Esophagus muscularis mucosa (tissue), 4 donors: ENCODE measurements at regions not wholly inside any gene's neighbourhood (a gene's known extent, or its start where the extent isn't known, plus 50 kb on each side); places are given as distances from the start of the nearest gene placed in this dataset.

Source experiments
- DNase-seq: peaks from one replicate; pipeline ENCODE4 v3.0.0-alpha.2; 2017; ENCODE audit errors: extremely low spot score
- H3K27ac ChIP-seq, 4 donors: fragments of 200-600 bp; sonication (generic); replicated peaks in 1 of 4; 1 replicate in 3 of 4; 2 replicates in 1 of 4; pipeline ENCODE4 v1.5.1; 2016 to 2019; ENCODE audit warnings: mild to moderate bottlenecking in 1 of 4
- H3K27me3 ChIP-seq, 4 donors: fragments of 200-600 bp; sonication (generic); one replicate each; pipeline versions ENCODE4 v1.5.1 to v1.6.0; 2016 to 2019
- H3K36me3 ChIP-seq, 4 donors: fragments of 200-600 bp; sonication (generic); one replicate each; pipeline ENCODE4 v1.5.1; 2016 to 2019
- H3K4me1 ChIP-seq, 4 donors: fragments of 200-600 bp; sonication (generic); one replicate each; pipeline ENCODE4 v1.5.1; 2016 to 2019
- H3K4me3 ChIP-seq, 4 donors: fragments of 200-600 bp; sonication (generic); 1 replicate in 2 of 4; 2 replicates in 2 of 4; pipeline ENCODE4 v1.5.1; 2016 to 2019; ENCODE audit warnings: mild to moderate bottlenecking in 4 of 4, moderate library complexity in 1 of 4
- H3K9me3 ChIP-seq, 4 donors: fragments of 200-600 bp; sonication (generic); 1 replicate in 3 of 4; 2 replicates in 1 of 4; pipeline ENCODE4 v1.5.1; 2016 to 2019
- CTCF ChIP-seq, 3 experiments: fragments of 200-600 bp in 2 of 3; fragments of 450-650 bp in 1 of 3; sonication (generic) in 2 of 3; IDR thresholded peaks; one replicate each; pipeline ENCODE4 v1.5.1; 2017 to 2019; ENCODE audit warnings: antibody characterized with exemption in 3 of 3, mild to moderate bottlenecking in 2 of 3, moderate library complexity in 1 of 3
- EP300 ChIP-seq: sonication (generic); formaldehyde crosslinking; IDR thresholded peaks from one replicate; pipeline ENCODE4 v1.6.1; 2017; ENCODE audit warnings: antibody characterized with exemption
- POLR2A ChIP-seq: fragments of 450-650 bp; IDR thresholded peaks from one replicate; pipeline ENCODE4 v1.6.1; 2017; ENCODE audit warnings: antibody characterized with exemption, moderate library complexity, mild to moderate bottlenecking, low read depth
- POLR2AphosphoS5 ChIP-seq, 2 donors: sonication (generic); formaldehyde crosslinking; IDR thresholded peaks; one replicate each; pipeline ENCODE4 v1.6.1; 2017; ENCODE audit warnings: antibody characterized with exemption in 2 of 2
- WGBS: methylation state at CpG from one replicate; pipeline ENCODE4 v1.1.5; 2018; 5-methylcytosine and 5-hydroxymethylcytosine counted together
- intact Hi-C: fragments of 100-400 bp; cut with DNase I; formaldehyde crosslinking; loops from one replicate; pipeline ENCODE4 v1.15.1; 2023

GRCh38 chr15:85988741-85989140 is 90.9 kb upstream of the AGBL1 start:
- Histone ChIP-seq H3K36me3 (no peaks in the 10 kb centered on the region), H3K27me3 (no peaks in the 10 kb centered on the region), H3K4me1 (no peaks in the 10 kb centered on the region), H3K9me3 (no peaks in the 10 kb centered on the region), H3K4me3 (no peak overlapping the region), H3K27ac (no peak overlapping the region)
- no peak for DNase-seq
- intact Hi-C loops: no loop called here
- 81% methylated on average over 5 of the region's 5 CpGs for WGBS
- no peak for TF ChIP-seq EP300
- TF ChIP-seq CTCF (IDR thresholded peaks at IDR 0.05): no peak
- TF ChIP-seq POLR2A: no peak
- TF ChIP-seq POLR2AphosphoS5 (IDR thresholded peaks at IDR 0.05): no peak

GRCh38 chr15:85992224-85992623 is 87.4 kb upstream of the AGBL1 start:
- Histone ChIP-seq H3K27ac (no peak overlapping the region), H3K9me3 (no peaks in the 10 kb centered on the region), H3K36me3 (no peaks in the 10 kb centered on the region), H3K4me3 (no peak overlapping the region), H3K27me3 (no peaks in the 10 kb centered on the region), H3K4me1 (no peaks in the 10 kb centered on the region)
- WGBS: 88% methylated on average over 3 of the region's 3 CpGs
- no peak for DNase-seq
- TF ChIP-seq CTCF (IDR thresholded peaks at IDR 0.05): no peak
- no peak for TF ChIP-seq POLR2AphosphoS5 (IDR thresholded peaks at IDR 0.05)
- no peak for TF ChIP-seq EP300
- intact Hi-C loops: no loop called here

GRCh38 chr15:85993116-85993515 is 86.6 kb upstream of the AGBL1 start:
- Histone ChIP-seq H3K27me3 (no peaks in the 10 kb centered on the region), H3K4me1 (no peaks in the 10 kb centered on the region), H3K36me3 (no peaks in the 10 kb centered on the region), H3K4me3 (no peak overlapping the region), H3K9me3 (no peaks in the 10 kb centered on the region), H3K27ac (no peak overlapping the region)
- TF ChIP-seq POLR2A (no peak), CTCF (IDR thresholded peaks at IDR 0.05) (no peak), EP300 (no peak), POLR2AphosphoS5 (IDR thresholded peaks at IDR 0.05) (no peak)
- intact Hi-C loops: no loop called here
- 89% methylated on average over 2 of the region's 2 CpGs for WGBS
- no peak for DNase-seq

GRCh38 chr15:85997618-85998017 is 82.1 kb upstream of the AGBL1 start:
- no peaks in the 10 kb centered on the region for H3K36me3 ChIP-seq
- H3K27me3 ChIP-seq: no peaks in the 10 kb centered on the region
- WGBS: 83% methylated on average over 5 of the region's 5 CpGs
- H3K4me1 ChIP-seq: peaks cover 0 to 15% (median 0%) of the 10 kb centered on the region in 4 donors
- TF ChIP-seq POLR2AphosphoS5 (IDR thresholded peaks at IDR 0.05) (no peak), EP300 (no peak), POLR2A (no peak), CTCF (IDR thresholded peaks at IDR 0.05) (no peak)
- intact Hi-C loops: no loop called here
- no peaks in the 10 kb centered on the region for H3K9me3 ChIP-seq
- H3K27ac ChIP-seq: no peak overlapping the region
- H3K4me3 ChIP-seq: no peak overlapping the region
- no peak for DNase-seq

- H3K9me3 ChIP-seq: no peaks in the 10 kb centered on the region
- H3K27me3 ChIP-seq: no peaks in the 10 kb centered on the region
- H3K4me1 ChIP-seq: peaks cover 0 to 16% (median 0%) of the 10 kb centered on the region in 4 donors
- no peaks in the 10 kb centered on the region for H3K36me3 ChIP-seq
- H3K27ac ChIP-seq: no peak overlapping the region
- intact Hi-C loops: no loop called here
- no peak overlapping the region for H3K4me3 ChIP-seq
- no peak for DNase-seq
- TF ChIP-seq CTCF (IDR thresholded peaks at IDR 0.05) (no peak), EP300 (no peak), POLR2AphosphoS5 (IDR thresholded peaks at IDR 0.05) (no peak), POLR2A (no peak)
Measured at GRCh38 chr15:85999658-86000057, 80.0 kb upstream of the AGBL1 start.
